CD14-positive monocyte (primary cell): ENCODE measurements at regions not wholly inside any gene's neighbourhood (a gene's known extent, or its start where the extent isn't known, plus 50 kb on each side); places are given as distances from the start of the nearest gene placed in this dataset.

ENCODE experiments used
- DNase-seq, 3 donors: peaks; one replicate each; pipeline ENCODE4 v3.0.0-alpha.2; 2011 to 2022
- H2AFZ ChIP-seq: 2 replicates; pipeline ENCODE4 v1.6.0; 2012; ENCODE audit warnings: mild to moderate bottlenecking, low read depth, low read length, inconsistent platforms; ENCODE audit not compliant: insufficient read depth, poor library complexity, severe bottlenecking
- H3K27ac ChIP-seq, 2 donors: 1 replicate in 1 of 2; 2 replicates in 1 of 2; pipeline ENCODE4 v1.5.1; 2012 to 2013; ENCODE audit warnings: low read length in 2 of 2, control low read depth in 1 of 2, inconsistent platforms in 1 of 2, low read depth in 1 of 2, mild to moderate bottlenecking in 1 of 2
- H3K27me3 ChIP-seq, 2 donors: one replicate each; pipeline versions ENCODE4 v1.6.0 to v1.6.1; 2011 to 2013; ENCODE audit warnings: low read length in 2 of 2; ENCODE audit not compliant: control insufficient read depth in 2 of 2, insufficient read depth in 2 of 2
- H3K36me3 ChIP-seq, 2 donors: replicated peaks in 1 of 2; 1 replicate in 1 of 2; 2 replicates in 1 of 2; pipeline versions ENCODE4 v1.5.1 to v1.6.1; 2012 to 2013; ENCODE audit warnings: low read length in 2 of 2, control low read depth in 1 of 2, inconsistent platforms in 1 of 2, mild to moderate bottlenecking in 1 of 2; ENCODE audit not compliant: insufficient read depth in 2 of 2, control insufficient read depth in 1 of 2
- H3K4me1 ChIP-seq, 2 donors: 1 replicate in 1 of 2; 2 replicates in 1 of 2; pipeline versions ENCODE4 v1.5.1 to v1.6.1; 2012 to 2013; ENCODE audit warnings: low read length in 2 of 2, control low read depth in 1 of 2, inconsistent platforms in 1 of 2, mild to moderate bottlenecking in 1 of 2, moderate library complexity in 1 of 2; ENCODE audit not compliant: insufficient read depth in 2 of 2, control insufficient read depth in 1 of 2
- H3K4me2 ChIP-seq: replicated peaks from 2 replicates; pipeline ENCODE3; 2012; ENCODE audit warnings: low read length, moderate library complexity, mild to moderate bottlenecking; ENCODE audit not compliant: poor library complexity, severe bottlenecking; ENCODE audit errors: extremely low read depth
- H3K4me3 ChIP-seq, 3 experiments: fragments of 200-600 bp in 1 of 3; sonication (generic) in 1 of 3; replicated peaks in 1 of 3; 1 replicate in 2 of 3; 2 replicates in 1 of 3; pipeline ENCODE4 v1.5.1; 2011 to 2013; ENCODE audit warnings: low read length in 3 of 3, mild to moderate bottlenecking in 3 of 3, control low read depth in 2 of 3, low read depth in 2 of 3, inconsistent platforms in 1 of 3, moderate library complexity in 1 of 3
- H3K79me2 ChIP-seq: 2 replicates; pipeline ENCODE4 v1.6.0; 2012; ENCODE audit warnings: mild to moderate bottlenecking, control low read depth, inconsistent platforms, low read length, moderate library complexity; ENCODE audit not compliant: insufficient read depth
- H3K9ac ChIP-seq: 2 replicates; pipeline ENCODE4 v1.6.0; 2017; ENCODE audit warnings: low read length, mild to moderate bottlenecking; ENCODE audit not compliant: insufficient read depth, poor library complexity, severe bottlenecking
- H3K9me3 ChIP-seq, 2 donors: replicated peaks in 1 of 2; 1 replicate in 1 of 2; 2 replicates in 1 of 2; pipeline versions ENCODE4 v1.5.1 to v1.6.1; 2012 to 2013; ENCODE audit warnings: low read length in 2 of 2, control low read depth in 1 of 2; ENCODE audit not compliant: control insufficient read depth in 1 of 2, insufficient read depth in 1 of 2
- H4K20me1 ChIP-seq: 2 replicates; pipeline ENCODE4 v1.6.0; 2012; ENCODE audit warnings: mild to moderate bottlenecking, low read length, control low read depth, moderate library complexity; ENCODE audit not compliant: insufficient read depth
- H3K27ac Mint-ChIP-seq, 7 donors: one replicate each; pipeline ENCODE4 v1.8.0; 2020; ENCODE audit warnings: mild to moderate bottlenecking in 7 of 7, mixed read lengths in 7 of 7, moderate library complexity in 6 of 7, inconsistent platforms in 2 of 7
- H3K27me3 Mint-ChIP-seq, 3 donors: one replicate each; pipeline ENCODE4 v1.8.0; 2021 to 2022; ENCODE audit warnings: low read depth in 3 of 3, mild to moderate bottlenecking in 3 of 3, mixed read lengths in 3 of 3, moderate library complexity in 3 of 3, inconsistent platforms in 1 of 3
- H3K36me3 Mint-ChIP-seq, 2 donors: one replicate each; pipeline ENCODE4 v1.8.0; 2020; ENCODE audit warnings: mixed read lengths in 2 of 2, inconsistent platforms in 1 of 2, mild to moderate bottlenecking in 1 of 2
- H3K4me1 Mint-ChIP-seq: one replicate; pipeline ENCODE4 v1.8.0; 2020; ENCODE audit warnings: mild to moderate bottlenecking, mixed read lengths
- H3K4me3 Mint-ChIP-seq, 2 donors: one replicate each; pipeline ENCODE4 v1.8.0; 2020; ENCODE audit warnings: mild to moderate bottlenecking in 2 of 2, mixed read lengths in 2 of 2, moderate library complexity in 1 of 2
- H3K9me3 Mint-ChIP-seq, 7 donors: one replicate each; pipeline ENCODE4 v1.8.0; 2020 to 2022; ENCODE audit warnings: mixed read lengths in 7 of 7, mild to moderate bottlenecking in 6 of 7, moderate library complexity in 6 of 7, inconsistent platforms in 2 of 7
- WGBS: methylation state at CpG from one replicate; pipeline ENCODE4 v1.1.5; 2013; ENCODE audit warnings: missing lambda C conversion rate; ENCODE audit not compliant: insufficient coverage; 5-methylcytosine and 5-hydroxymethylcytosine counted together
- intact Hi-C, 2 donors: fragments of 100-400 bp; cut with micrococcal nuclease; formaldehyde crosslinking; loops; one replicate each; pipeline versions ENCODE4 v1.15.0 to v1.15.1; 2023
- TF ChIP-seq, protein P1 (sequence below): fragments of 200-600 bp; IDR thresholded peaks from one replicate; pipeline ENCODE4 v1.8.0; 2022; ENCODE audit warnings: antibody characterized with exemption, mild to moderate bottlenecking

DNA sequence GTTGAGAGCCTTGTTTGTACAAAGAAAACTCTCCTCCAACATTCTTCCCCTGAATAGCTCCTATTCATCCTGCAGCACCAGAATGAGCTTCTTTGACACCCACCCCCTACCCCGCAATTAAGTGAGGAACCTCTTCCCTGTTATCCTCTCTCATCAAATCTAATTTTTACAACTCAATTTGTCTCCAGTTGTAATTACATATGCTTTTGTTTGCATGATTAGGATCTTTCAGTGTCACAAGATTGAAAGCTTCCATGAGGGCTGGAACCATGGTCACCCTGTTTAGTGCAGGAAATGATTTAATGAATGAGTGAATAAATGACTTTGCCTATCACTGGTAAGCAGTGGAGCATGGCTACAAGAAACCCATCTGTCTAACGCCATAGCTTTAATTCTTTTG lies 334.6 kb upstream of the KLHL29 start:
- H3K9me3 Mint-ChIP-seq, result peaks cover 0 to 18% (median 3%) of the 10 kb centered on the region in 7 donors
- intact Hi-C loops, result no loop called here
- no CpG with 5 or more reads among the region's 2 CpGs for WGBS

DNA sequence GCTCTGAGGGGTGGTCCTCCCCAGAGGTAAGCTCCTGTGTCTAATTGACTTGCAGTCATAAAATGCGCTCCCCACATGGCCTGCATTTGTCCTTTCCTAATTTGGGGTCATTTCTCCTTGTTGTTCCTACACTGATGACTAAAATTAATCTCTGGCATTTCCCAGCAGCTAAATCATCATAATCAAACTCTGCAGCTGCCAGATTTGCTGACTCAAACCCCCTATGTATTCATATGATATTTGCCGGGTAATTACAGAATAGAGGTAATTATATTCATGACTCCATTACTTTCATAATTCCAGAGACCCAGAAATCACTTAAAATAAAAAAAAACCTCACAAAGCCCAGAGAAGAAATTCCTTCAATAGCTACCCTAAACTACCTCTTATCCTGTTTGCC lies 331.4 kb upstream of the KLHL29 start:
- H3K27ac Mint-ChIP-seq, result no peak overlapping the region
- H3K4me1 Mint-ChIP-seq, result no peaks in the 10 kb centered on the region
- Histone ChIP-seq H3K4me3 (no peak overlapping the region), H3K79me2 (no peaks in the 10 kb centered on the region), H3K36me3 (no peaks in the 10 kb centered on the region), H3K4me1 (no peaks in the 10 kb centered on the region), H3K27me3 (no peaks in the 10 kb centered on the region), H3K9ac (no peak overlapping the region), H2AFZ (no peak overlapping the region), H3K27ac (no peak overlapping the region), H4K20me1 (no peaks in the 10 kb centered on the region), H3K9me3 (peaks cover 0 to 4% of the 10 kb centered on the region in 2 donors), H3K4me2 (no peak overlapping the region)
- no peaks in the 10 kb centered on the region for H3K36me3 Mint-ChIP-seq
- intact Hi-C loops, result no loop called here
- TF ChIP-seq, protein P1, sequence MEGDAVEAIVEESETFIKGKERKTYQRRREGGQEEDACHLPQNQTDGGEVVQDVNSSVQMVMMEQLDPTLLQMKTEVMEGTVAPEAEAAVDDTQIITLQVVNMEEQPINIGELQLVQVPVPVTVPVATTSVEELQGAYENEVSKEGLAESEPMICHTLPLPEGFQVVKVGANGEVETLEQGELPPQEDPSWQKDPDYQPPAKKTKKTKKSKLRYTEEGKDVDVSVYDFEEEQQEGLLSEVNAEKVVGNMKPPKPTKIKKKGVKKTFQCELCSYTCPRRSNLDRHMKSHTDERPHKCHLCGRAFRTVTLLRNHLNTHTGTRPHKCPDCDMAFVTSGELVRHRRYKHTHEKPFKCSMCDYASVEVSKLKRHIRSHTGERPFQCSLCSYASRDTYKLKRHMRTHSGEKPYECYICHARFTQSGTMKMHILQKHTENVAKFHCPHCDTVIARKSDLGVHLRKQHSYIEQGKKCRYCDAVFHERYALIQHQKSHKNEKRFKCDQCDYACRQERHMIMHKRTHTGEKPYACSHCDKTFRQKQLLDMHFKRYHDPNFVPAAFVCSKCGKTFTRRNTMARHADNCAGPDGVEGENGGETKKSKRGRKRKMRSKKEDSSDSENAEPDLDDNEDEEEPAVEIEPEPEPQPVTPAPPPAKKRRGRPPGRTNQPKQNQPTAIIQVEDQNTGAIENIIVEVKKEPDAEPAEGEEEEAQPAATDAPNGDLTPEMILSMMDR, result no peak
- WGBS, result 100% methylated on average over 1 of the region's 2 CpGs
- H3K9me3 Mint-ChIP-seq, result peaks cover 0 to 15% (median 2%) of the 10 kb centered on the region in 7 donors
- H3K27me3 Mint-ChIP-seq, result peaks cover 0 to 2% (median 2%) of the 10 kb centered on the region in 3 donors
- H3K4me3 Mint-ChIP-seq, result no peak overlapping the region
- no peak for DNase-seq

More for the DNA sequence above, 334.6 kb upstream of the KLHL29 start:
- H3K4me3 Mint-ChIP-seq, result no peak overlapping the region
- Histone ChIP-seq H3K4me1 (no peaks in the 10 kb centered on the region), H2AFZ (no peak overlapping the region), H3K4me3 (no peak overlapping the region), H3K27me3 (no peaks in the 10 kb centered on the region), H3K36me3 (no peaks in the 10 kb centered on the region), H3K9ac (no peak overlapping the region), H3K9me3 (peaks cover 0 to 4% of the 10 kb centered on the region in 2 donors), H3K4me2 (no peak overlapping the region), H4K20me1 (no peaks in the 10 kb centered on the region), H3K27ac (no peak overlapping the region), H3K79me2 (no peaks in the 10 kb centered on the region)
- no peaks in the 10 kb centered on the region for H3K4me1 Mint-ChIP-seq
- H3K27me3 Mint-ChIP-seq, result peaks cover 0 to 2% (median 0%) of the 10 kb centered on the region in 3 donors
- no peaks in the 10 kb centered on the region for H3K36me3 Mint-ChIP-seq
- TF ChIP-seq, protein P1, result no peak
- no peak overlapping the region for H3K27ac Mint-ChIP-seq
- DNase-seq, result no peak
